ENCODE measurements at regions not wholly inside any gene's neighbourhood (a gene's known extent, or its start where the extent isn't known, plus 50 kb on each side); places are given as distances from the start of the nearest gene placed in this dataset.

DNA sequence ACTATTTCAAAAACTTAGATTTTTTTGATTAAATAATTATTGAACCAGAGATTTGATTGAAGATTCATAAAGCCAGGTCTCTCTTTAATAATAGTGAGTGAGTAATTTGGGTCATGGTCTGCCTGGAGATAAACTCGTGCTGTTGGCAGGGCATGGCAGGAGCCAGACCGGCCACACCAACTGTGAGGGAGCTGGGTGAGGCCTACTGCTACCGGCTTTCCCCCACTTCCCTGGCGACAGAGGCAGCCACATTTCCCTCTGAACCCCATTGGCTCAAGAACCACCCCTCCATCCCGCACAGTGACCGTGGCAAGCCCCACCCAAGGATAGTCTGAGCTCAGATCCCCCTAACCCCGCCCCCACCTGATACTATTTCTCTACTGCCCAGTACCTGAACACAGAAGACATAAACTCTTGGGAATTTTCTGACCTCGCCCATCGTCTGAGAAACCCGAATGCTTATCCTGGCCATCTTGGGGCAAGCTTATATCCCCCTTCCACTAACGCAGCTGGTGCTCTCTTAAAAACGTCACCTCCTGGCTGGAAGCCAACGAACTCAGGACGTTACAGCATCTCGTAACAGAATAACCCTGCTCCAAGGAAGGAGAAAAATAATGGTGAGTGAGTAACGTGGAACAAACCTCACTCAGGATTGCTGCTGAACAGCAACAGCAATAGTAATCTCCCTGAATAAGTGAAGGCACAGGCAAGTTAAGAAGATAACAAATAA is 627.6 kb upstream of the PCDH9 start:
- no peak for TF ChIP-seq POLR2A (IDR thresholded peaks at IDR 0.05; ENCODE audit: control extremely low read depth in 1 of 2, low read depth in 2 of 2, low read length in 2 of 2)
- TF ChIP-seq, protein P1, sequence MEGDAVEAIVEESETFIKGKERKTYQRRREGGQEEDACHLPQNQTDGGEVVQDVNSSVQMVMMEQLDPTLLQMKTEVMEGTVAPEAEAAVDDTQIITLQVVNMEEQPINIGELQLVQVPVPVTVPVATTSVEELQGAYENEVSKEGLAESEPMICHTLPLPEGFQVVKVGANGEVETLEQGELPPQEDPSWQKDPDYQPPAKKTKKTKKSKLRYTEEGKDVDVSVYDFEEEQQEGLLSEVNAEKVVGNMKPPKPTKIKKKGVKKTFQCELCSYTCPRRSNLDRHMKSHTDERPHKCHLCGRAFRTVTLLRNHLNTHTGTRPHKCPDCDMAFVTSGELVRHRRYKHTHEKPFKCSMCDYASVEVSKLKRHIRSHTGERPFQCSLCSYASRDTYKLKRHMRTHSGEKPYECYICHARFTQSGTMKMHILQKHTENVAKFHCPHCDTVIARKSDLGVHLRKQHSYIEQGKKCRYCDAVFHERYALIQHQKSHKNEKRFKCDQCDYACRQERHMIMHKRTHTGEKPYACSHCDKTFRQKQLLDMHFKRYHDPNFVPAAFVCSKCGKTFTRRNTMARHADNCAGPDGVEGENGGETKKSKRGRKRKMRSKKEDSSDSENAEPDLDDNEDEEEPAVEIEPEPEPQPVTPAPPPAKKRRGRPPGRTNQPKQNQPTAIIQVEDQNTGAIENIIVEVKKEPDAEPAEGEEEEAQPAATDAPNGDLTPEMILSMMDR (IDR thresholded peaks at IDR 0.05; ENCODE audit: control extremely low read depth in 1 of 3, insufficient read depth in 1 of 3, low read depth in 1 of 3, low read length in 3 of 3), result no peak
- TF ChIP-seq POU5F1 (IDR thresholded peaks at IDR 0.05; ENCODE audit: low read depth, low read length), result no peak
- TF ChIP-seq ZNF274 (IDR thresholded peaks at IDR 0.05; ENCODE audit: borderline replicate concordance, extremely low read depth, low read length), result no peak
- TF ChIP-seq, protein P2, sequence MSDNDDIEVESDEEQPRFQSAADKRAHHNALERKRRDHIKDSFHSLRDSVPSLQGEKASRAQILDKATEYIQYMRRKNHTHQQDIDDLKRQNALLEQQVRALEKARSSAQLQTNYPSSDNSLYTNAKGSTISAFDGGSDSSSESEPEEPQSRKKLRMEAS (IDR thresholded peaks at IDR 0.05), result no peak
- no peak for TF ChIP-seq CBX8 (IDR thresholded peaks at IDR 0.05; ENCODE audit: borderline replicate concordance, low read depth, low read length)
- TF ChIP-seq, protein P3, sequence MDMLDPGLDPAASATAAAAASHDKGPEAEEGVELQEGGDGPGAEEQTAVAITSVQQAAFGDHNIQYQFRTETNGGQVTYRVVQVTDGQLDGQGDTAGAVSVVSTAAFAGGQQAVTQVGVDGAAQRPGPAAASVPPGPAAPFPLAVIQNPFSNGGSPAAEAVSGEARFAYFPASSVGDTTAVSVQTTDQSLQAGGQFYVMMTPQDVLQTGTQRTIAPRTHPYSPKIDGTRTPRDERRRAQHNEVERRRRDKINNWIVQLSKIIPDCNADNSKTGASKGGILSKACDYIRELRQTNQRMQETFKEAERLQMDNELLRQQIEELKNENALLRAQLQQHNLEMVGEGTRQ (IDR thresholded peaks at IDR 0.05; ENCODE audit: low read length), result no peak
- no peak for TF ChIP-seq EZH2 (IDR thresholded peaks at IDR 0.05; ENCODE audit: low read depth, low read length, severe bottlenecking)
- TF ChIP-seq TBP (IDR thresholded peaks at IDR 0.05; ENCODE audit: low read depth, low read length), result no peak
- no peak for TF ChIP-seq CREB1 (IDR thresholded peaks at IDR 0.05)
- TF ChIP-seq EP300 (IDR thresholded peaks at IDR 0.05; ENCODE audit: borderline replicate concordance in 1 of 2, low read depth in 2 of 2, low read length in 2 of 2), result no peak
- TF ChIP-seq JUND (IDR thresholded peaks at IDR 0.05; ENCODE audit: low read length), result no peak

Data from H1 (cell line).